ENCODE measurements at regions not wholly inside any gene's neighbourhood (a gene's known extent, or its start where the extent isn't known, plus 50 kb on each side); places are given as distances from the start of the nearest gene placed in this dataset.
"Not testable (repeated sequence)": the region's sequence is repeated elsewhere in the genome, so short reads cannot be mapped to it uniquely, and the experiment has no call there.

DNA sequence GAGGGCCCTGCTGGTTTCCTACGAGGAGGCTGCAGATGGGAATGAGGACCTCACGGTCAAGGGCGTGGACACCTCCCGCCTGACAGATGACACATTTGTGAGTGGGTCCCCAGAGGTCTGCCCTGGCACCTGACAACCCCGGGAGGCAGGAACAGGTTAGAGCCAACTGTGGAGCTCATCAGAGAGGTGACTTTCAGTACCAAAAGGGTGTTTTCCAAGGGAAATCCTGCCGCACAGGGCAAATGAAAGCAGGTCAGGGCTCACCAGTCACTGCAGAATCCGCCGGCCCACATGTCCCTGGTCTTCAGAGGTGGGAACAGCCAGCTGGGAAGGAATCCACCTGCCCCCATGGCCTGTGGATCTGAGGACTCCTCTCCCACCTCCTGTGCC, 176.9 kb downstream of the NPIPB11 start:
- TF ChIP-seq, protein P1, sequence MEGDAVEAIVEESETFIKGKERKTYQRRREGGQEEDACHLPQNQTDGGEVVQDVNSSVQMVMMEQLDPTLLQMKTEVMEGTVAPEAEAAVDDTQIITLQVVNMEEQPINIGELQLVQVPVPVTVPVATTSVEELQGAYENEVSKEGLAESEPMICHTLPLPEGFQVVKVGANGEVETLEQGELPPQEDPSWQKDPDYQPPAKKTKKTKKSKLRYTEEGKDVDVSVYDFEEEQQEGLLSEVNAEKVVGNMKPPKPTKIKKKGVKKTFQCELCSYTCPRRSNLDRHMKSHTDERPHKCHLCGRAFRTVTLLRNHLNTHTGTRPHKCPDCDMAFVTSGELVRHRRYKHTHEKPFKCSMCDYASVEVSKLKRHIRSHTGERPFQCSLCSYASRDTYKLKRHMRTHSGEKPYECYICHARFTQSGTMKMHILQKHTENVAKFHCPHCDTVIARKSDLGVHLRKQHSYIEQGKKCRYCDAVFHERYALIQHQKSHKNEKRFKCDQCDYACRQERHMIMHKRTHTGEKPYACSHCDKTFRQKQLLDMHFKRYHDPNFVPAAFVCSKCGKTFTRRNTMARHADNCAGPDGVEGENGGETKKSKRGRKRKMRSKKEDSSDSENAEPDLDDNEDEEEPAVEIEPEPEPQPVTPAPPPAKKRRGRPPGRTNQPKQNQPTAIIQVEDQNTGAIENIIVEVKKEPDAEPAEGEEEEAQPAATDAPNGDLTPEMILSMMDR (IDR thresholded peaks at IDR 0.05): not testable (repeated sequence)
- TF ChIP-seq POLR2A (IDR thresholded peaks at IDR 0.05): not testable (repeated sequence)

Measured in sigmoid colon (tissue), 3 donors.